K562 (cell line): ENCODE measurements at regions not wholly inside any gene's neighbourhood (a gene's known extent, or its start where the extent isn't known, plus 50 kb on each side); places are given as distances from the start of the nearest gene placed in this dataset.

Source experiments
- ETV6 ChIP-seq, 3 experiments: fragments of 150-350 bp in 1 of 3; sonication (generic) in 1 of 3; formaldehyde crosslinking in 1 of 3; IDR thresholded peaks; 2 replicates each; pipeline versions ENCODE4 v1.6.1 to v1.8.0; 2014 to 2022; ENCODE audit warnings: borderline replicate concordance in 2 of 3, low read depth in 2 of 3, antibody characterized with exemption in 1 of 3, low read length in 1 of 3, mild to moderate bottlenecking in 1 of 3, missing genetic modification reagents in 1 of 3
- FOXK1 ChIP-seq: sonication (generic); formaldehyde crosslinking; IDR thresholded peaks from 2 replicates; pipeline ENCODE4 v1.8.0; 2022; ENCODE audit warnings: missing genetic modification reagents, mild to moderate bottlenecking, borderline replicate concordance
- ILF3 ChIP-seq: fragments of 450-650 bp; IDR thresholded peaks from 2 replicates; pipeline ENCODE4 v1.6.1; 2018; ENCODE audit warnings: antibody characterized with exemption, mild to moderate bottlenecking, moderate library complexity, borderline replicate concordance
- SIX5 ChIP-seq, 2 experiments: IDR thresholded peaks; 2 replicates each; pipeline ENCODE4 v1.6.1; 2011; ENCODE audit warnings: low read length in 2 of 2, borderline replicate concordance in 1 of 2, low read depth in 1 of 2, mild to moderate bottlenecking in 1 of 2, moderate library complexity in 1 of 2; ENCODE audit not compliant: insufficient read depth in 1 of 2
- SNRNP70 ChIP-seq: fragments of 200-400 bp; formaldehyde crosslinking; optimal IDR thresholded peaks from 2 replicates; pipeline ENCODE3; 2017; ENCODE audit warnings: low read depth, low read length
- SRSF7 ChIP-seq: fragments of 200-400 bp; formaldehyde crosslinking; optimal IDR thresholded peaks from 2 replicates; pipeline ENCODE3; 2017; ENCODE audit warnings: mild to moderate bottlenecking, low read depth, low read length
- TF ChIP-seq, protein P1 (sequence below): fragments of 250-450 bp; sonication (Bioruptor Pico); IDR thresholded peaks from 2 replicates; pipeline ENCODE4 v1.5.0; 2021; ENCODE audit warnings: mild to moderate bottlenecking, borderline replicate concordance
- TF ChIP-seq, protein P2 (sequence below): fragments of 200-800 bp; sonication (Bioruptor generic); IDR thresholded peaks from 2 replicates; pipeline ENCODE4 v1.6.1; 2017; ENCODE audit warnings: missing genetic modification characterization, missing compliant biosample characterization

DNA sequence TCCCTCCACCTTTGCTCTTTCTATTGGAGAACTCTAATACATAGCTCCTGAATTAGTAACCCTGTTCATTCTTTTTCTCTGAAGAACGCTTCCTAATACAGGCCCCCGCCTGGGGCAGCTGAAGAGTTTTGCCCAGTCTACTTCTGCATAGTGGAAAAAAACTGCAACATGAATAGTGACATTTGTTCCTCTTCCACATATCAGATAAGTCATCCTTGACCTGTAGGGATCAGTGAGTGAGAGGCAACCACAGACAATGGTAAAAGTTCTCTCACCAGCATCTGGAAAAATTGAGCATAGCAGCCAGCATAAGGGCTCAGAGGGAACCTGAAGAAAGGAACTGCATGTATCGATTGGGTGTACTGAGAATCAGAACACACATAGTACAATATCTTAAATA is 262.0 kb downstream of the STK31 start (continued):
- TF ChIP-seq, protein P1, sequence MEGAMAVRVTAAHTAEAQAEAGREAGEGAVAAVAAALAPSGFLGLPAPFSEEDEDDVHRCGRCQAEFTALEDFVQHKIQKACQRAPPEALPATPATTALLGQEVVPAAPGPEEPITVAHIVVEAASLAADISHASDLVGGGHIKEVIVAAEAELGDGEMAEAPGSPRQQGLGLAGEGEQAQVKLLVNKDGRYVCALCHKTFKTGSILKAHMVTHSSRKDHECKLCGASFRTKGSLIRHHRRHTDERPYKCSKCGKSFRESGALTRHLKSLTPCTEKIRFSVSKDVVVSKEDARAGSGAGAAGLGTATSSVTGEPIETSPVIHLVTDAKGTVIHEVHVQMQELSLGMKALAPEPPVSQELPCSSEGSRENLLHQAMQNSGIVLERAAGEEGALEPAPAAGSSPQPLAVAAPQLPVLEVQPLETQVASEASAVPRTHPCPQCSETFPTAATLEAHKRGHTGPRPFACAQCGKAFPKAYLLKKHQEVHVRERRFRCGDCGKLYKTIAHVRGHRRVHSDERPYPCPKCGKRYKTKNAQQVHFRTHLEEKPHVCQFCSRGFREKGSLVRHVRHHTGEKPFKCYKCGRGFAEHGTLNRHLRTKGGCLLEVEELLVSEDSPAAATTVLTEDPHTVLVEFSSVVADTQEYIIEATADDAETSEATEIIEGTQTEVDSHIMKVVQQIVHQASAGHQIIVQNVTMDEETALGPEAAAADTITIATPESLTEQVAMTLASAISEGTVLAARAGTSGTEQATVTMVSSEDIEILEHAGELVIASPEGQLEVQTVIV (CRISPR knock-in tag) = no peak
- no peak for TF ChIP-seq SRSF7
- TF ChIP-seq SIX5 (IDR thresholded peaks at IDR 0.05; ENCODE audit: borderline replicate concordance in 1 of 2, insufficient read depth in 1 of 2, low read depth in 1 of 2, low read length in 2 of 2) = no peak
- TF ChIP-seq, protein P2, sequence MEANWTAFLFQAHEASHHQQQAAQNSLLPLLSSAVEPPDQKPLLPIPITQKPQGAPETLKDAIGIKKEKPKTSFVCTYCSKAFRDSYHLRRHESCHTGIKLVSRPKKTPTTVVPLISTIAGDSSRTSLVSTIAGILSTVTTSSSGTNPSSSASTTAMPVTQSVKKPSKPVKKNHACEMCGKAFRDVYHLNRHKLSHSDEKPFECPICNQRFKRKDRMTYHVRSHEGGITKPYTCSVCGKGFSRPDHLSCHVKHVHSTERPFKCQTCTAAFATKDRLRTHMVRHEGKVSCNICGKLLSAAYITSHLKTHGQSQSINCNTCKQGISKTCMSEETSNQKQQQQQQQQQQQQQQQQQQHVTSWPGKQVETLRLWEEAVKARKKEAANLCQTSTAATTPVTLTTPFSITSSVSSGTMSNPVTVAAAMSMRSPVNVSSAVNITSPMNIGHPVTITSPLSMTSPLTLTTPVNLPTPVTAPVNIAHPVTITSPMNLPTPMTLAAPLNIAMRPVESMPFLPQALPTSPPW (CRISPR knock-in tag) = no peak
- no peak for TF ChIP-seq SNRNP70
- TF ChIP-seq FOXK1 (CRISPR knock-in tag) = no peak
- no peak for TF ChIP-seq ILF3
- TF ChIP-seq ETV6 (IDR thresholded peaks at IDR 0.05; ENCODE audit: borderline replicate concordance in 1 of 2, low read depth in 2 of 2, low read length in 1 of 2) = no peak
- no peak for TF ChIP-seq ETV6 (CRISPR knock-in tag; IDR thresholded peaks at IDR 0.05; ENCODE audit: borderline replicate concordance)
